SK-N-SH (cell line): ENCODE measurements at regions not wholly inside any gene's neighbourhood (a gene's known extent, or its start where the extent isn't known, plus 50 kb on each side); places are given as distances from the start of the nearest gene placed in this dataset.

Source experiments
- CTCF ChIA-PET: fragments of 300-600, 350-600 bp; formaldehyde crosslinking; extraction: SDS; loops from one replicate; lab custom pipeline; 2021; lab: Yijun Ruan, JAX
- POLR2A ChIA-PET: fragments of 350-600 bp; sonication (Branson Sonifier 250); formaldehyde crosslinking; extraction: SDS; loops from one replicate; lab custom pipeline; 2020; ENCODE audit warnings: antibody characterized with exemption, inconsistent platforms; lab: Yijun Ruan, JAX
- DNase-seq: peaks from one replicate; pipeline ENCODE4 v3.0.0; 2012
- H2AFZ ChIP-seq: fragments of 200-600 bp; sonication (generic); 2 replicates; pipeline ENCODE4 v1.8.1; 2016; ENCODE audit warnings: antibody characterized with exemption, mild to moderate bottlenecking, low read depth
- H3F3A ChIP-seq: fragments of 200-600 bp; sonication (generic); replicated peaks from 2 replicates; pipeline ENCODE3; 2016; ENCODE audit warnings: antibody characterized with exemption, mild to moderate bottlenecking; ENCODE audit not compliant: insufficient read depth
- H3K27ac ChIP-seq, 2 experiments: fragments of 200-500 bp in 1 of 2; fragments of 200-600 bp in 1 of 2; sonication (Bioruptor generic) in 1 of 2; sonication (generic), shearing (Covaris generic) in 1 of 2; 2 replicates each; pipeline versions ENCODE4 v1.5.1 to v1.6.1; 2014 to 2016; ENCODE audit warnings: low read depth in 2 of 2, inconsistent platforms in 1 of 2, low read length in 1 of 2, mild to moderate bottlenecking in 1 of 2, mixed read lengths in 1 of 2
- H3K27me3 ChIP-seq: fragments of 200-600 bp; sonication (generic), shearing (Covaris generic); 2 replicates; pipeline ENCODE4 v1.6.1; 2016; ENCODE audit warnings: mixed run types; ENCODE audit not compliant: insufficient read depth
- H3K36me3 ChIP-seq, 2 experiments: fragments of 200-500 bp in 1 of 2; fragments of 200-600 bp in 1 of 2; sonication (Bioruptor generic) in 1 of 2; sonication (generic) in 1 of 2; replicated peaks in 1 of 2; 2 replicates each; pipeline versions ENCODE3 to v1.5.1; 2014 to 2016; ENCODE audit warnings: low read length in 1 of 2, mild to moderate bottlenecking in 1 of 2; ENCODE audit not compliant: insufficient read depth in 2 of 2, control insufficient read depth in 1 of 2
- H3K4me1 ChIP-seq, 2 experiments: fragments of 200-500 bp in 1 of 2; fragments of 200-600 bp in 1 of 2; sonication (Bioruptor generic) in 1 of 2; sonication (generic), shearing (Covaris generic) in 1 of 2; 2 replicates each; pipeline versions ENCODE4 v1.5.1 to v1.6.1; 2014 to 2016; ENCODE audit warnings: low read depth in 1 of 2, low read length in 1 of 2, mixed run types in 1 of 2; ENCODE audit not compliant: insufficient read depth in 2 of 2, control insufficient read depth in 1 of 2
- H3K4me2 ChIP-seq: fragments of 200-600 bp; sonication (generic), shearing (Covaris generic); 2 replicates; pipeline ENCODE4 v1.6.1; 2017; ENCODE audit warnings: mixed run types
- H3K4me3 ChIP-seq, 2 experiments: fragments of 200-500 bp in 1 of 2; fragments of 200-600 bp in 1 of 2; sonication (Bioruptor generic) in 1 of 2; sonication (generic), shearing (Covaris generic) in 1 of 2; 2 replicates each; pipeline versions ENCODE4 v1.5.1 to v1.8.1; 2014 to 2016; ENCODE audit warnings: low read depth in 2 of 2, inconsistent platforms in 1 of 2, low read length in 1 of 2, mild to moderate bottlenecking in 1 of 2, mixed read lengths in 1 of 2, moderate library complexity in 1 of 2
- H3K79me2 ChIP-seq: fragments of 200-600 bp; sonication (generic); 2 replicates; pipeline ENCODE4 v1.8.1; 2017; ENCODE audit warnings: mild to moderate bottlenecking; ENCODE audit not compliant: insufficient read depth
- H3K9ac ChIP-seq: fragments of 200-600 bp; sonication (generic); 2 replicates; pipeline ENCODE4 v1.6.1; 2017; ENCODE audit warnings: mixed run types
- H3K9me2 ChIP-seq: fragments of 200-600 bp; sonication (generic); 2 replicates; pipeline ENCODE4 v1.6.1; 2017; ENCODE audit warnings: mixed run types
- H3K9me3 ChIP-seq: fragments of 200-600 bp; sonication (generic); 2 replicates; pipeline ENCODE4 v1.6.1; 2017; ENCODE audit warnings: mixed run types, mild to moderate bottlenecking, moderate library complexity
- H4K20me1 ChIP-seq: fragments of 200-600 bp; sonication (generic); 2 replicates; pipeline ENCODE4 v1.6.1; 2017; ENCODE audit warnings: mild to moderate bottlenecking, mixed run types; ENCODE audit not compliant: insufficient read depth
- ELF1 ChIP-seq: IDR thresholded peaks from 2 replicates; pipeline ENCODE4 v1.4.0; 2012
- EP300 ChIP-seq, 2 experiments: IDR thresholded peaks; 2 replicates each; pipeline versions ENCODE4 v1.4.0 to v1.6.1; 2012; ENCODE audit warnings: borderline replicate concordance in 1 of 2, low read depth in 1 of 2, low read length in 1 of 2
- EZH2phosphoT487 ChIP-seq: fragments of 200-600 bp; sonication (generic); IDR thresholded peaks from 2 replicates; pipeline ENCODE4 v1.6.1; 2017; ENCODE audit warnings: low read depth, mixed run types, mild to moderate bottlenecking, antibody characterized with exemption, moderate library complexity, borderline replicate concordance
- FOSL2 ChIP-seq: IDR thresholded peaks from 2 replicates; pipeline ENCODE4 v1.4.0; 2012; ENCODE audit warnings: low read depth, mild to moderate bottlenecking, moderate library complexity, borderline replicate concordance
- FOXJ3 ChIP-seq: sonication (generic); formaldehyde crosslinking; IDR thresholded peaks from 2 replicates; pipeline ENCODE4 v1.5.1; 2020; ENCODE audit warnings: mild to moderate bottlenecking, missing genetic modification reagents
- FOXM1 ChIP-seq: IDR thresholded peaks from 2 replicates; pipeline ENCODE4 v1.4.0; 2012; ENCODE audit warnings: low read depth, mild to moderate bottlenecking
- GABPA ChIP-seq: IDR thresholded peaks from 2 replicates; pipeline ENCODE4 v1.4.0; 2012; ENCODE audit warnings: low read depth, mild to moderate bottlenecking
- NFIC ChIP-seq: IDR thresholded peaks from 2 replicates; pipeline ENCODE4 v1.4.0; 2012; ENCODE audit warnings: borderline replicate concordance
- NRF1 ChIP-seq: IDR thresholded peaks from 2 replicates; pipeline ENCODE4 v1.6.1; 2012; ENCODE audit warnings: low read depth, mild to moderate bottlenecking, low read length
- RAD21 ChIP-seq: IDR thresholded peaks from 2 replicates; pipeline ENCODE4 v1.6.1; 2012; ENCODE audit warnings: mild to moderate bottlenecking, low read length
- RFX5 ChIP-seq: IDR thresholded peaks from 2 replicates; pipeline ENCODE4 v1.6.1; 2012; ENCODE audit warnings: mild to moderate bottlenecking, improper control_type of control experiment, low read length
- SIN3A ChIP-seq: IDR thresholded peaks from 2 replicates; pipeline ENCODE4 v1.6.1; 2012; ENCODE audit warnings: low read depth, mild to moderate bottlenecking, low read length, moderate library complexity, borderline replicate concordance
- TAF1 ChIP-seq: IDR thresholded peaks from 2 replicates; pipeline ENCODE4 v1.6.1; 2012; ENCODE audit warnings: low read depth, mild to moderate bottlenecking, low read length, moderate library complexity, borderline replicate concordance
- TCF12 ChIP-seq: IDR thresholded peaks from 2 replicates; pipeline ENCODE4 v1.4.0; 2012
- TEAD4 ChIP-seq: IDR thresholded peaks from 2 replicates; pipeline ENCODE4 v1.4.0; 2012; ENCODE audit warnings: mild to moderate bottlenecking, borderline replicate concordance; ENCODE audit not compliant: insufficient read depth
- YY1 ChIP-seq: IDR thresholded peaks from 2 replicates; pipeline ENCODE4 v1.4.0; 2012; ENCODE audit warnings: low read depth, mild to moderate bottlenecking
- WGBS: methylation state at CpG from one replicate; pipeline ENCODE4 v1.1.6; 2017; ENCODE audit warnings: low lambda C conversion rate; 5-methylcytosine and 5-hydroxymethylcytosine counted together
- TF ChIP-seq, protein P1 (sequence below): fragments of 200-600 bp; sonication (generic); IDR thresholded peaks from 2 replicates; pipeline ENCODE4 v1.6.1; 2017; ENCODE audit warnings: antibody characterized with exemption, mild to moderate bottlenecking, moderate library complexity
- TF ChIP-seq, protein P2 (sequence below): IDR thresholded peaks from 2 replicates; pipeline ENCODE4 v1.4.0; 2012; ENCODE audit warnings: low read depth, borderline replicate concordance
- TF ChIP-seq, protein P3 (sequence below): IDR thresholded peaks from 2 replicates; pipeline ENCODE4 v1.4.0; 2012; ENCODE audit warnings: low read depth
- TF ChIP-seq, protein P4 (sequence below): IDR thresholded peaks from 2 replicates; pipeline ENCODE4; 2012
- TF ChIP-seq, protein P5 (sequence below): fragments of 150-350 bp; IDR thresholded peaks from 2 replicates; pipeline ENCODE4 v1.6.1; 2017; ENCODE audit warnings: antibody characterized with exemption, low read length, low read depth, borderline replicate concordance
- TF ChIP-seq, protein P6 (sequence below): IDR thresholded peaks from 2 replicates; pipeline ENCODE4 v1.4.0; 2012; ENCODE audit warnings: low read depth, borderline replicate concordance

DNA sequence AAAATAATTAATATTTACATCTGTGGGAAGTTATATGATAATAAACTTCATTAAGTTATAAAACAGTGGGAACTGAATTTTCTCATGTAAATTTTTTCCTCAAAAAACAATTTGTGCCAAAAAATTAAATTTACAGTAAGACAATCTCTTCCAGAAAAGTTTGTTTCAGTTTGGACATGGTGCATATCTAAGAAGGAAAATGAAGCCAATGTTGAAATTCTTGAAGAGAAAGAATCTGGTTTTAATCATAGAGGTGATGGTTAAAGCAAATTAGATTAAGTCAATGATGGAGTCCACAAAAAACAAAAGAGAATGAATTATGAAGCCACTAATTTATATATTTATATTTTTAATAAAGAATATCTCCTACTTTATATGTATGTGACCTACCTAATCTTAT is 457.2 kb upstream of the SLITRK1 start:
- Histone ChIP-seq H3K9ac (no peak overlapping the region), H2AFZ (no peak overlapping the region), H3K4me3 (no peak overlapping the region), H3K9me3 (no peaks in the 10 kb centered on the region), H3K27ac (no peak overlapping the region), H3K79me2 (no peaks in the 10 kb centered on the region), H3K4me2 (no peak overlapping the region), H3K36me3 (no peaks in the 10 kb centered on the region), H3K9me2 (no peaks in the 10 kb centered on the region), H3F3A (no peaks in the 10 kb centered on the region), H3K4me1 (no peaks in the 10 kb centered on the region), H4K20me1 (no peaks in the 10 kb centered on the region), H3K27me3 (no peaks in the 10 kb centered on the region)
- ChIA-PET CTCF (no interaction called here), POLR2A (no interaction called here)
- TF ChIP-seq EZH2phosphoT487 (no peak), NRF1 (no peak), GABPA (no peak), ELF1 (no peak), FOSL2 (no peak), TCF12 (no peak), EP300 (IDR thresholded peaks at IDR 0.05; ENCODE audit: borderline replicate concordance in 1 of 2, low read depth in 1 of 2, low read length in 1 of 2) (no peak), TAF1 (no peak)
- TF ChIP-seq, protein P1, sequence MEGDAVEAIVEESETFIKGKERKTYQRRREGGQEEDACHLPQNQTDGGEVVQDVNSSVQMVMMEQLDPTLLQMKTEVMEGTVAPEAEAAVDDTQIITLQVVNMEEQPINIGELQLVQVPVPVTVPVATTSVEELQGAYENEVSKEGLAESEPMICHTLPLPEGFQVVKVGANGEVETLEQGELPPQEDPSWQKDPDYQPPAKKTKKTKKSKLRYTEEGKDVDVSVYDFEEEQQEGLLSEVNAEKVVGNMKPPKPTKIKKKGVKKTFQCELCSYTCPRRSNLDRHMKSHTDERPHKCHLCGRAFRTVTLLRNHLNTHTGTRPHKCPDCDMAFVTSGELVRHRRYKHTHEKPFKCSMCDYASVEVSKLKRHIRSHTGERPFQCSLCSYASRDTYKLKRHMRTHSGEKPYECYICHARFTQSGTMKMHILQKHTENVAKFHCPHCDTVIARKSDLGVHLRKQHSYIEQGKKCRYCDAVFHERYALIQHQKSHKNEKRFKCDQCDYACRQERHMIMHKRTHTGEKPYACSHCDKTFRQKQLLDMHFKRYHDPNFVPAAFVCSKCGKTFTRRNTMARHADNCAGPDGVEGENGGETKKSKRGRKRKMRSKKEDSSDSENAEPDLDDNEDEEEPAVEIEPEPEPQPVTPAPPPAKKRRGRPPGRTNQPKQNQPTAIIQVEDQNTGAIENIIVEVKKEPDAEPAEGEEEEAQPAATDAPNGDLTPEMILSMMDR, result no peak
- TF ChIP-seq, protein P2, sequence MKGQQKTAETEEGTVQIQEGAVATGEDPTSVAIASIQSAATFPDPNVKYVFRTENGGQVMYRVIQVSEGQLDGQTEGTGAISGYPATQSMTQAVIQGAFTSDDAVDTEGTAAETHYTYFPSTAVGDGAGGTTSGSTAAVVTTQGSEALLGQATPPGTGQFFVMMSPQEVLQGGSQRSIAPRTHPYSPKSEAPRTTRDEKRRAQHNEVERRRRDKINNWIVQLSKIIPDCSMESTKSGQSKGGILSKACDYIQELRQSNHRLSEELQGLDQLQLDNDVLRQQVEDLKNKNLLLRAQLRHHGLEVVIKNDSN, result no peak
- TF ChIP-seq, protein P3, sequence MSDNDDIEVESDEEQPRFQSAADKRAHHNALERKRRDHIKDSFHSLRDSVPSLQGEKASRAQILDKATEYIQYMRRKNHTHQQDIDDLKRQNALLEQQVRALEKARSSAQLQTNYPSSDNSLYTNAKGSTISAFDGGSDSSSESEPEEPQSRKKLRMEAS, result no peak
- no peak for DNase-seq

DNA sequence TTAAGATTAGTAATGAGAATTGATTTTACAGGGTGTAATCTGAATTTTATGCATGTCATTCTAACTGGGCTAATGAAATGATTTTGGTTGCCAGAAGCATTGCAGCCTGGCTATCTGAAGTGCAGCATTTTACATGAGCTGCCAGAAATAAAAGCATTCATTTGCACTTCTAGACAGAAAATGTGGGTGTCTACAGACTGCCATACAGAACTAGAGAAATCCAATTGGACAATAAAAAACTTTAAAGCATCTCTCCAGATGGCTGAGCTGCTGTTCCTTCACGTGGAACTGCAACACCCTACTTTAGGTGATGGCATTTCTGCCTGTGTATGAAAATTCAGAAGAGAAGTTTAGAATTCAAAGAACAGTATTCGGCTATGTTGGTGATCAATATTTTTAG is 450.1 kb upstream of the SLITRK1 start:
- no peak for DNase-seq
- ChIA-PET CTCF (no interaction called here), POLR2A (no interaction called here)
- no peaks in the 10 kb centered on the region for H3K4me1 ChIP-seq
- H4K20me1 ChIP-seq, result no peaks in the 10 kb centered on the region
- no peaks in the 10 kb centered on the region for H3K36me3 ChIP-seq
- H3K9ac ChIP-seq, result no peak overlapping the region
- H3F3A ChIP-seq, result no peaks in the 10 kb centered on the region
- H3K79me2 ChIP-seq, result no peaks in the 10 kb centered on the region
- H3K9me2 ChIP-seq, result no peaks in the 10 kb centered on the region
- H3K27ac ChIP-seq, result no peak overlapping the region
- H3K9me3 ChIP-seq, result no peaks in the 10 kb centered on the region
- no peaks in the 10 kb centered on the region for H3K27me3 ChIP-seq
- WGBS, result 30% methylated on average over 2 of the region's 2 CpGs
- no peak overlapping the region for H3K4me3 ChIP-seq
- H2AFZ ChIP-seq, result no peak overlapping the region
- no peak overlapping the region for H3K4me2 ChIP-seq
- no peak for TF ChIP-seq GABPA
- TF ChIP-seq SIN3A, result no peak
- TF ChIP-seq NFIC, result no peak
- TF ChIP-seq TCF12, result no peak
- TF ChIP-seq, protein P4, sequence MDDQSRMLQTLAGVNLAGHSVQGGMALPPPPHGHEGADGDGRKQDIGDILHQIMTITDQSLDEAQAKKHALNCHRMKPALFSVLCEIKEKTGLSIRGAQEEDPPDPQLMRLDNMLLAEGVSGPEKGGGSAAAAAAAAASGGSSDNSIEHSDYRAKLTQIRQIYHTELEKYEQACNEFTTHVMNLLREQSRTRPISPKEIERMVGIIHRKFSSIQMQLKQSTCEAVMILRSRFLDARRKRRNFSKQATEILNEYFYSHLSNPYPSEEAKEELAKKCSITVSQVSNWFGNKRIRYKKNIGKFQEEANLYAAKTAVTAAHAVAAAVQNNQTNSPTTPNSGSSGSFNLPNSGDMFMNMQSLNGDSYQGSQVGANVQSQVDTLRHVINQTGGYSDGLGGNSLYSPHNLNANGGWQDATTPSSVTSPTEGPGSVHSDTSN, result no peak
- TF ChIP-seq, protein P3, result no peak
- TF ChIP-seq EP300 (IDR thresholded peaks at IDR 0.05; ENCODE audit: borderline replicate concordance in 1 of 2, low read depth in 1 of 2, low read length in 1 of 2), result no peak
- TF ChIP-seq FOXJ3, result no peak
- TF ChIP-seq, protein P5, sequence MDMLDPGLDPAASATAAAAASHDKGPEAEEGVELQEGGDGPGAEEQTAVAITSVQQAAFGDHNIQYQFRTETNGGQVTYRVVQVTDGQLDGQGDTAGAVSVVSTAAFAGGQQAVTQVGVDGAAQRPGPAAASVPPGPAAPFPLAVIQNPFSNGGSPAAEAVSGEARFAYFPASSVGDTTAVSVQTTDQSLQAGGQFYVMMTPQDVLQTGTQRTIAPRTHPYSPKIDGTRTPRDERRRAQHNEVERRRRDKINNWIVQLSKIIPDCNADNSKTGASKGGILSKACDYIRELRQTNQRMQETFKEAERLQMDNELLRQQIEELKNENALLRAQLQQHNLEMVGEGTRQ, result no peak
- no peak for TF ChIP-seq FOXM1
- TF ChIP-seq RAD21, result no peak
- TF ChIP-seq NRF1, result no peak
- no peak for TF ChIP-seq ELF1
- TF ChIP-seq, protein P6, sequence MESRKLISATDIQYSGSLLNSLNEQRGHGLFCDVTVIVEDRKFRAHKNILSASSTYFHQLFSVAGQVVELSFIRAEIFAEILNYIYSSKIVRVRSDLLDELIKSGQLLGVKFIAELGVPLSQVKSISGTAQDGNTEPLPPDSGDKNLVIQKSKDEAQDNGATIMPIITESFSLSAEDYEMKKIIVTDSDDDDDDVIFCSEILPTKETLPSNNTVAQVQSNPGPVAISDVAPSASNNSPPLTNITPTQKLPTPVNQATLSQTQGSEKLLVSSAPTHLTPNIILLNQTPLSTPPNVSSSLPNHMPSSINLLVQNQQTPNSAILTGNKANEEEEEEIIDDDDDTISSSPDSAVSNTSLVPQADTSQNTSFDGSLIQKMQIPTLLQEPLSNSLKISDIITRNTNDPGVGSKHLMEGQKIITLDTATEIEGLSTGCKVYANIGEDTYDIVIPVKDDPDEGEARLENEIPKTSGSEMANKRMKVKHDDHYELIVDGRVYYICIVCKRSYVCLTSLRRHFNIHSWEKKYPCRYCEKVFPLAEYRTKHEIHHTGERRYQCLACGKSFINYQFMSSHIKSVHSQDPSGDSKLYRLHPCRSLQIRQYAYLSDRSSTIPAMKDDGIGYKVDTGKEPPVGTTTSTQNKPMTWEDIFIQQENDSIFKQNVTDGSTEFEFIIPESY, result no peak
- TF ChIP-seq RFX5, result no peak
- TF ChIP-seq TEAD4, result no peak
- TF ChIP-seq YY1, result no peak
